H9 (cell line): ENCODE measurements at regions not wholly inside any gene's neighbourhood (a gene's known extent, or its start where the extent isn't known, plus 50 kb on each side); places are given as distances from the start of the nearest gene placed in this dataset.

Experiments used
- DNase-seq: peaks from one replicate; pipeline ENCODE4 v3.0.0-alpha.2; 2017
- H2AFZ ChIP-seq: one replicate; pipeline ENCODE4 v1.6.1; 2013; ENCODE audit warnings: mild to moderate bottlenecking, low read length, control low read depth, moderate library complexity
- H2AK5ac ChIP-seq: 2 replicates; pipeline ENCODE4 v1.6.1; 2013; ENCODE audit warnings: low read length, control low read depth, mixed read lengths; ENCODE audit not compliant: insufficient read length
- H2BK120ac ChIP-seq: one replicate; pipeline ENCODE4 v1.6.1; 2013; ENCODE audit warnings: low read depth, mild to moderate bottlenecking, low read length, control low read depth, inconsistent platforms; ENCODE audit not compliant: poor library complexity, severe bottlenecking
- H2BK12ac ChIP-seq: 2 replicates; pipeline ENCODE4 v1.6.1; 2013; ENCODE audit warnings: low read length, control low read depth, mixed read lengths, low read depth; ENCODE audit not compliant: insufficient read length
- H2BK15ac ChIP-seq: 2 replicates; pipeline ENCODE4 v1.6.1; 2013; ENCODE audit warnings: low read depth, low read length, control low read depth
- H2BK20ac ChIP-seq: one replicate; pipeline ENCODE4 v1.6.1; 2013; ENCODE audit warnings: low read depth, mild to moderate bottlenecking, low read length, control low read depth, inconsistent platforms; ENCODE audit not compliant: poor library complexity, severe bottlenecking
- H2BK5ac ChIP-seq: 2 replicates; pipeline ENCODE4 v1.6.1; 2013; ENCODE audit warnings: low read length, control low read depth, mixed read lengths; ENCODE audit not compliant: insufficient read length
- H3K14ac ChIP-seq: 2 replicates; pipeline ENCODE4 v1.6.1; 2013; ENCODE audit warnings: low read length, control low read depth; ENCODE audit not compliant: insufficient read depth
- H3K18ac ChIP-seq: 2 replicates; pipeline ENCODE4 v1.6.1; 2013; ENCODE audit warnings: low read depth, mild to moderate bottlenecking, mixed read lengths, low read length, control low read depth; ENCODE audit not compliant: insufficient read length
- H3K23ac ChIP-seq: 2 replicates; pipeline ENCODE4 v1.6.1; 2013; ENCODE audit warnings: low read length, control low read depth, mixed read lengths, low read depth; ENCODE audit not compliant: insufficient read length
- H3K23me2 ChIP-seq: 2 replicates; pipeline ENCODE4 v1.6.1; 2013; ENCODE audit warnings: low read depth, mild to moderate bottlenecking, mixed read lengths, low read length, control low read depth; ENCODE audit not compliant: insufficient read length, poor library complexity, severe bottlenecking
- H3K27ac ChIP-seq: 2 replicates; pipeline ENCODE4 v1.5.1; 2013; ENCODE audit warnings: low read length, control low read depth, mixed read lengths, low read depth; ENCODE audit not compliant: insufficient read length
- H3K27me3 ChIP-seq: 2 replicates; pipeline ENCODE4 v1.6.1; 2013; ENCODE audit warnings: low read length, control low read depth, inconsistent platforms; ENCODE audit not compliant: insufficient read depth
- H3K4ac ChIP-seq: 2 replicates; pipeline ENCODE4 v1.6.1; 2013; ENCODE audit warnings: low read depth, mild to moderate bottlenecking, control low read depth, inconsistent platforms, low read length, moderate library complexity
- H3K4me1 ChIP-seq: 2 replicates; pipeline ENCODE4 v1.6.1; 2013; ENCODE audit warnings: low read length, control low read depth, inconsistent platforms; ENCODE audit not compliant: insufficient read depth
- H3K4me2 ChIP-seq: 2 replicates; pipeline ENCODE4 v1.6.1; 2013; ENCODE audit warnings: low read length, control low read depth, mixed read lengths; ENCODE audit not compliant: insufficient read length, insufficient read depth
- H3K56ac ChIP-seq: 2 replicates; pipeline ENCODE4 v1.6.1; 2013; ENCODE audit warnings: low read depth, mild to moderate bottlenecking, mixed read lengths, low read length, control low read depth; ENCODE audit not compliant: insufficient read length
- H3K79me1 ChIP-seq: 2 replicates; pipeline ENCODE4 v1.6.1; 2013; ENCODE audit warnings: low read depth, mild to moderate bottlenecking, moderate library complexity, low read length, control low read depth, inconsistent platforms; ENCODE audit not compliant: insufficient read depth, poor library complexity, severe bottlenecking
- H3K79me2 ChIP-seq: 2 replicates; pipeline ENCODE4 v1.6.1; 2013; ENCODE audit warnings: low read length, control low read depth, inconsistent platforms; ENCODE audit not compliant: insufficient read depth
- H3K9ac ChIP-seq: 2 replicates; pipeline ENCODE4 v1.6.1; 2013; ENCODE audit warnings: low read length, control low read depth, mixed read lengths; ENCODE audit not compliant: insufficient read length; ENCODE audit errors: extremely low read depth
- H3K9me3 ChIP-seq: one replicate; pipeline ENCODE4 v1.6.1; 2013; ENCODE audit warnings: low read depth, low read length, inconsistent platforms; ENCODE audit not compliant: control insufficient read depth
- H3T11ph ChIP-seq: one replicate; pipeline ENCODE4 v1.6.1; 2013; ENCODE audit warnings: mild to moderate bottlenecking, low read length, control low read depth, inconsistent platforms
- H4K20me1 ChIP-seq: one replicate; pipeline ENCODE4 v1.6.1; 2013; ENCODE audit not compliant: control insufficient read depth, insufficient read length, insufficient read depth
- H4K5ac ChIP-seq: 2 replicates; pipeline ENCODE4 v1.6.1; 2013; ENCODE audit warnings: low read depth, mild to moderate bottlenecking, mixed read lengths, low read length, control low read depth; ENCODE audit not compliant: insufficient read length
- H4K8ac ChIP-seq: replicated peaks from 2 replicates; pipeline ENCODE4 v1.6.1; 2013; ENCODE audit warnings: low read length, control low read depth, mixed read lengths, low read depth; ENCODE audit not compliant: insufficient read length
- H4K91ac ChIP-seq: 2 replicates; pipeline ENCODE4 v1.6.1; 2013; ENCODE audit warnings: low read depth, mild to moderate bottlenecking, moderate library complexity, mixed read lengths, low read length, control low read depth; ENCODE audit not compliant: insufficient read length
- H3K27ac Mint-ChIP-seq, 3 experiments: 2 replicates in 2 of 3; 3 replicates in 1 of 3; pipeline ENCODE4 v1.8.0; 2020 to 2021; ENCODE audit warnings: mixed read lengths in 3 of 3, mild to moderate bottlenecking in 1 of 3, moderate library complexity in 1 of 3
- H3K27me3 Mint-ChIP-seq: 2 replicates; pipeline ENCODE4 v1.8.0; 2021; ENCODE audit warnings: low read depth, mild to moderate bottlenecking, moderate library complexity, mixed read lengths
- H3K36me3 Mint-ChIP-seq, 3 experiments: 2 replicates in 2 of 3; 3 replicates in 1 of 3; pipeline ENCODE4 v1.8.0; 2020 to 2021; ENCODE audit warnings: low read depth in 3 of 3, mixed read lengths in 3 of 3; ENCODE audit not compliant: insufficient read depth in 1 of 3
- H3K4me1 Mint-ChIP-seq, 2 experiments: 2 replicates each; pipeline ENCODE4 v1.8.0; 2020; ENCODE audit warnings: mixed read lengths in 2 of 2
- H3K4me3 Mint-ChIP-seq, 2 experiments: 2 replicates in 1 of 2; 3 replicates in 1 of 2; pipeline ENCODE4 v1.8.0; 2020 to 2021; ENCODE audit warnings: mild to moderate bottlenecking in 2 of 2, mixed read lengths in 2 of 2, moderate library complexity in 1 of 2
- H3K9me3 Mint-ChIP-seq, 2 experiments: 2 replicates in 1 of 2; 3 replicates in 1 of 2; pipeline ENCODE4 v1.8.0; 2020; ENCODE audit warnings: mild to moderate bottlenecking in 2 of 2, mixed read lengths in 2 of 2, moderate library complexity in 1 of 2
- CTCF ChIP-seq: fragments of 200-600 bp; sonication (generic); conservative IDR thresholded peaks from 3 replicates; pipeline ENCODE4 v1.8.0; 2021; ENCODE audit warnings: antibody characterized with exemption, mild to moderate bottlenecking
- WGBS: extraction: QIAGEN DNeasy Blood & Tissue Kit; methylation state at CpG from one replicate; pipeline ENCODE4 v1.1.7; 2013; ENCODE audit warnings: missing lambda C conversion rate, low lambda C conversion rate, mixed read lengths; ENCODE audit not compliant: insufficient read length; ENCODE audit errors: extremely low coverage; 5-methylcytosine and 5-hydroxymethylcytosine counted together

GRCh38 chr16:86391984-86392383 lies 118.3 kb upstream of the FOXF1 start:
- Histone ChIP-seq H3K4me2 (no peak overlapping the region), H2BK20ac (no peak overlapping the region), H3K9ac (no peak overlapping the region), H2AFZ (no peak overlapping the region), H4K20me1 (no peaks in the 10 kb centered on the region), H3K23ac (no peak overlapping the region), H3K23me2 (no peaks in the 10 kb centered on the region), H3T11ph (no peak overlapping the region), H4K5ac (no peak overlapping the region), H3K9me3 (no peaks in the 10 kb centered on the region), H3K79me2 (no peaks in the 10 kb centered on the region), H4K91ac (no peak overlapping the region), H3K27ac (no peak overlapping the region), H2BK15ac (no peak overlapping the region), H3K14ac (no peak overlapping the region), H2BK5ac (no peak overlapping the region), H3K4me1 (no peaks in the 10 kb centered on the region), H2BK12ac (no peak overlapping the region), H3K27me3 (no peaks in the 10 kb centered on the region), H4K8ac (no peak overlapping the region), H3K4ac (no peak overlapping the region), H2AK5ac (no peak overlapping the region), H3K56ac (no peak overlapping the region), H3K79me1 (no peaks in the 10 kb centered on the region), H3K18ac (no peak overlapping the region), H2BK120ac (no peak overlapping the region)
- H3K36me3 Mint-ChIP-seq = no peaks in the 10 kb centered on the region
- no peak overlapping the region for H3K4me3 Mint-ChIP-seq
- H3K9me3 Mint-ChIP-seq = no peaks in the 10 kb centered on the region; a peak in 1 of 5 replicates
- peaks cover 11% of the 10 kb centered on the region for H3K27me3 Mint-ChIP-seq
- no peak overlapping the region for H3K27ac Mint-ChIP-seq
- DNase-seq = no peak
- no peak for TF ChIP-seq CTCF
- WGBS = no CpG with 5 or more reads among the region's 9 CpGs
- H3K4me1 Mint-ChIP-seq = peaks cover 10 to 15% of the 10 kb centered on the region in 2 experiments
